Esophagus muscularis mucosa (tissue), 3 donors: ENCODE measurements at regions not wholly inside any gene's neighbourhood (a gene's known extent, or its start where the extent isn't known, plus 50 kb on each side); places are given as distances from the start of the nearest gene placed in this dataset.

ENCODE experiments used
- POLR2A ChIP-seq: fragments of 450-650 bp; IDR thresholded peaks from one replicate; pipeline ENCODE4 v1.6.1; 2017; ENCODE audit warnings: antibody characterized with exemption, moderate library complexity, mild to moderate bottlenecking, low read depth
- TF ChIP-seq, protein P1 (sequence below), 3 experiments: fragments of 200-600 bp in 2 of 3; fragments of 450-650 bp in 1 of 3; sonication (generic) in 2 of 3; IDR thresholded peaks; one replicate each; pipeline ENCODE4 v1.5.1; 2017 to 2019; ENCODE audit warnings: antibody characterized with exemption in 3 of 3, mild to moderate bottlenecking in 2 of 3, moderate library complexity in 1 of 3

DNA sequence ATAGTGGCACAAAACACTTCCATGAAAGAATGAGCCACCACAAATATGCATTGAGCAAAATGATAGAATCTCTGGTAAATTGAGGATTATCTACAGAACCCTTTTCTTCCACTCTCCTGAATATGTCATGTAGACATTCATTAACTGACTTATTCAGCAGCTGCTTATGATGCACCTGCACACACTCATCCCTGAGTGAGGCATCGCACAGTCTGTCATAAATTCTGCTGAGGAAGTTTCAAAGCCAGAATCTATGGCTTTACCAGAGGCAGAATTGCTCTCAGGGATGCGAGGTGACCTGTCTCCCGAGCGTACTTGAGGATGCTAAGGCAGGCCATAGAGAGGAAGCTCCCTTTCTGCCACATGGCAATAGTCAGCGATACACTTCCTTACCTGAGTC lies 1090.2 kb downstream of the UQCRFS1 start:
- TF ChIP-seq, protein P1, sequence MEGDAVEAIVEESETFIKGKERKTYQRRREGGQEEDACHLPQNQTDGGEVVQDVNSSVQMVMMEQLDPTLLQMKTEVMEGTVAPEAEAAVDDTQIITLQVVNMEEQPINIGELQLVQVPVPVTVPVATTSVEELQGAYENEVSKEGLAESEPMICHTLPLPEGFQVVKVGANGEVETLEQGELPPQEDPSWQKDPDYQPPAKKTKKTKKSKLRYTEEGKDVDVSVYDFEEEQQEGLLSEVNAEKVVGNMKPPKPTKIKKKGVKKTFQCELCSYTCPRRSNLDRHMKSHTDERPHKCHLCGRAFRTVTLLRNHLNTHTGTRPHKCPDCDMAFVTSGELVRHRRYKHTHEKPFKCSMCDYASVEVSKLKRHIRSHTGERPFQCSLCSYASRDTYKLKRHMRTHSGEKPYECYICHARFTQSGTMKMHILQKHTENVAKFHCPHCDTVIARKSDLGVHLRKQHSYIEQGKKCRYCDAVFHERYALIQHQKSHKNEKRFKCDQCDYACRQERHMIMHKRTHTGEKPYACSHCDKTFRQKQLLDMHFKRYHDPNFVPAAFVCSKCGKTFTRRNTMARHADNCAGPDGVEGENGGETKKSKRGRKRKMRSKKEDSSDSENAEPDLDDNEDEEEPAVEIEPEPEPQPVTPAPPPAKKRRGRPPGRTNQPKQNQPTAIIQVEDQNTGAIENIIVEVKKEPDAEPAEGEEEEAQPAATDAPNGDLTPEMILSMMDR (IDR thresholded peaks at IDR 0.05), result no peak
- no peak for TF ChIP-seq POLR2A
